Urinary bladder (tissue), 3 donors: ENCODE measurements at regions not wholly inside any gene's neighbourhood (a gene's known extent, or its start where the extent isn't known, plus 50 kb on each side); places are given as distances from the start of the nearest gene placed in this dataset.

Source experiments
- DNase-seq: peaks from one replicate; pipeline ENCODE4 v3.0.0-alpha.2; 2015; ENCODE audit errors: extremely low spot score
- H3K27ac ChIP-seq: one replicate; pipeline ENCODE4 v1.5.1; 2013; ENCODE audit warnings: low read depth, mild to moderate bottlenecking, moderate library complexity
- H3K36me3 ChIP-seq: one replicate; pipeline ENCODE4 v1.6.1; 2013; ENCODE audit warnings: mild to moderate bottlenecking, moderate library complexity; ENCODE audit not compliant: insufficient read depth
- H3K4me1 ChIP-seq: one replicate; pipeline ENCODE4 v1.6.1; 2013; ENCODE audit warnings: mild to moderate bottlenecking, moderate library complexity; ENCODE audit not compliant: insufficient read depth
- H3K4me3 ChIP-seq: one replicate; pipeline ENCODE4 v1.5.1; 2013; ENCODE audit warnings: low read depth, low read length
- WGBS: extraction: QIAGEN DNeasy Blood & Tissue Kit; methylation state at CpG from one replicate; pipeline ENCODE4 v1.1.7; 2013; 5-methylcytosine and 5-hydroxymethylcytosine counted together
- donor health status: healthy with polysubstance abuse.
- donor health status: healthy.

GRCh38 chr2:15111718-15112117 is 449.4 kb downstream of the NBAS start:
- 96% methylated on average over 1 of the region's 1 CpG for WGBS
- H3K36me3 ChIP-seq: no peaks in the 10 kb centered on the region
- no peak for DNase-seq
- H3K4me1 ChIP-seq: no peaks in the 10 kb centered on the region
- H3K4me3 ChIP-seq: no peak overlapping the region
- H3K27ac ChIP-seq: no peak overlapping the region

DNA sequence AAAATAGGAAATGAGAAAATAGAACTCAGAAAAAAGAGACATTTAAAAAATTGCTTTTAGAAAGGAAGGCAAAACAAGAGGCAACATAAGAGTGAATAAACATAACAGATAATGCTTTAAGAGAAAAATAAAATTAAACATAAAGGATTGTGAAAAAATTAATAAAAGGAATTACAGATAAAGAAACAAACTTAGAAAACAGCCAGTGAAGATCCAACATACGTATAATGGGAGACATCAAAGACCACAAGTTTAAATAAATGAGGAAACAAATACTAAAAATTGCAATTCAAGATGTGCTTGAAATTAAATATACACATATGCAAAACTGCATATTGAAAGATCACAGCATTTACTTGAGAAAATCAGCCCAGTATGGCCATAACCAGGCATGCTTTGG is 448.9 kb downstream of the NBAS start:
- no peak overlapping the region for H3K27ac ChIP-seq
- 98% methylated on average over 1 of the region's 1 CpG for WGBS
- no peaks in the 10 kb centered on the region for H3K36me3 ChIP-seq
- H3K4me3 ChIP-seq: no peak overlapping the region
- DNase-seq: no peak
- H3K4me1 ChIP-seq: no peaks in the 10 kb centered on the region

GRCh38 chr2:15115776-15116175 is 445.4 kb downstream of the NBAS start:
- Histone ChIP-seq H3K36me3 (no peaks in the 10 kb centered on the region), H3K4me3 (no peak overlapping the region), H3K4me1 (no peaks in the 10 kb centered on the region), H3K27ac (no peak overlapping the region)
- DNase-seq: no peak

DNA sequence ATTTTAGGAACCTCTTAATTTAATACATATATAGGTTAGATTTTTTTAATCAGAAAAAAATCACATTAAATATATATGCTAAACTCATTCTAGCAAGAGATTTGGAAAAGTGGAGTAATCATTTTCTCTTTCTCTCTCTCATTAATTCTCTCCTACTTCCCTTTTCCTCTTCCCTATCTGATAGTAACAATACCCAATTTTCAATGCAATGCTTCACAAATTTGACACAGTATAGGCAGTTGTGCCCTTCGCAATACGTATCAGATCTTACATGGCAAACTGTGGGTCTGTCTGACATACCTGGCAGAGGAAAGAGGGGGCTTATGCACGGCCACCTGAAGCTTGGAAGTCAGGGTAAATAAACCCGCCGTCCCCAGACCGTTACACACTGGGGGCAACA is 444.3 kb downstream of the NBAS start:
- WGBS: 94% methylated on average over 6 of the region's 6 CpGs

More for the DNA sequence above, 444.3 kb downstream of the NBAS start:
- no peak overlapping the region for H3K4me3 ChIP-seq
- no peaks in the 10 kb centered on the region for H3K36me3 ChIP-seq
- H3K4me1 ChIP-seq: no peaks in the 10 kb centered on the region
- DNase-seq: no peak
- H3K27ac ChIP-seq: no peak overlapping the region
